ENCODE measurements at regions not wholly inside any gene's neighbourhood (a gene's known extent, or its start where the extent isn't known, plus 50 kb on each side); places are given as distances from the start of the nearest gene placed in this dataset.

DNA sequence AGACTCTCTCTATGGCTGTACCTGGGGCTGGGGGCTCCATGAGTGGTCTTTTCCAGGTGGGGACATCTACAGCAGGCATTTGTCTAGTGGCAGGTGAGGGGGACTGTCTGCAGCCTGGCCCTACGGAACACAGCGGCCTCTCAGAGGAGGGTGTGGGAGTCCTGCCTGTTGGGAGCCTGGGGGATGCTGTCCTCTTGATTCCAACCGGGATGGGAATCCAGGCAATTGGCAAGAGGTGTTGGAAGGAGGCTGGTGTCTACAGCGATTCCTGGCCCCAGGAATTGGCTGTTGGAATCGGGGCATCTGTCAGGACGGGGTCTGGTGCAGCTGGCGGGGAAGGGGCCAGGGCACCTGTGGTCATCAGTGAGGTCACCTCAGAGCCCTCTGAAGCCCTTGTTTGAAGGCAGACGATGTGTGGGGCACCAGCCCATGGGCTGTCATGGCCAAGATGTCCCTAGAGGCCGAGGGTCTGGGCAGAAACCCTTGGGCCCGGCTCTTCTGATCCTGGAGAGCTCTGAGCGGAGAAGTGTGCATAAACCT is 386.3 kb downstream of the TMEM121 start:
- TF ChIP-seq RFX5 (IDR thresholded peaks at IDR 0.05), result no peak
- no peak for TF ChIP-seq POLR2A (IDR thresholded peaks at IDR 0.05; ENCODE audit: low read length)
- TF ChIP-seq, protein P1, sequence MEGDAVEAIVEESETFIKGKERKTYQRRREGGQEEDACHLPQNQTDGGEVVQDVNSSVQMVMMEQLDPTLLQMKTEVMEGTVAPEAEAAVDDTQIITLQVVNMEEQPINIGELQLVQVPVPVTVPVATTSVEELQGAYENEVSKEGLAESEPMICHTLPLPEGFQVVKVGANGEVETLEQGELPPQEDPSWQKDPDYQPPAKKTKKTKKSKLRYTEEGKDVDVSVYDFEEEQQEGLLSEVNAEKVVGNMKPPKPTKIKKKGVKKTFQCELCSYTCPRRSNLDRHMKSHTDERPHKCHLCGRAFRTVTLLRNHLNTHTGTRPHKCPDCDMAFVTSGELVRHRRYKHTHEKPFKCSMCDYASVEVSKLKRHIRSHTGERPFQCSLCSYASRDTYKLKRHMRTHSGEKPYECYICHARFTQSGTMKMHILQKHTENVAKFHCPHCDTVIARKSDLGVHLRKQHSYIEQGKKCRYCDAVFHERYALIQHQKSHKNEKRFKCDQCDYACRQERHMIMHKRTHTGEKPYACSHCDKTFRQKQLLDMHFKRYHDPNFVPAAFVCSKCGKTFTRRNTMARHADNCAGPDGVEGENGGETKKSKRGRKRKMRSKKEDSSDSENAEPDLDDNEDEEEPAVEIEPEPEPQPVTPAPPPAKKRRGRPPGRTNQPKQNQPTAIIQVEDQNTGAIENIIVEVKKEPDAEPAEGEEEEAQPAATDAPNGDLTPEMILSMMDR (IDR thresholded peaks at IDR 0.05), result no peak
- no peak for TF ChIP-seq RAD21 (conservative IDR thresholded peaks at IDR 0.05 in 1 of 2, IDR thresholded peaks at IDR 0.05 in 1 of 2)
- no peak for TF ChIP-seq USF2 (IDR thresholded peaks at IDR 0.05)
- TF ChIP-seq SREBF2 (IDR thresholded peaks at IDR 0.05), result no peak
- TF ChIP-seq HMGXB4 (CRISPR knock-in tag; IDR thresholded peaks at IDR 0.05; ENCODE audit: borderline replicate concordance), result no peak
- TF ChIP-seq CBX2 (IDR thresholded peaks at IDR 0.05; ENCODE audit: borderline replicate concordance, low read depth), result no peak
- TF ChIP-seq BHLHE40 (IDR thresholded peaks at IDR 0.05; ENCODE audit: low read depth, low read length), result no peak
- no peak for TF ChIP-seq HDAC2 (IDR thresholded peaks at IDR 0.05)
- TF ChIP-seq, protein P2, sequence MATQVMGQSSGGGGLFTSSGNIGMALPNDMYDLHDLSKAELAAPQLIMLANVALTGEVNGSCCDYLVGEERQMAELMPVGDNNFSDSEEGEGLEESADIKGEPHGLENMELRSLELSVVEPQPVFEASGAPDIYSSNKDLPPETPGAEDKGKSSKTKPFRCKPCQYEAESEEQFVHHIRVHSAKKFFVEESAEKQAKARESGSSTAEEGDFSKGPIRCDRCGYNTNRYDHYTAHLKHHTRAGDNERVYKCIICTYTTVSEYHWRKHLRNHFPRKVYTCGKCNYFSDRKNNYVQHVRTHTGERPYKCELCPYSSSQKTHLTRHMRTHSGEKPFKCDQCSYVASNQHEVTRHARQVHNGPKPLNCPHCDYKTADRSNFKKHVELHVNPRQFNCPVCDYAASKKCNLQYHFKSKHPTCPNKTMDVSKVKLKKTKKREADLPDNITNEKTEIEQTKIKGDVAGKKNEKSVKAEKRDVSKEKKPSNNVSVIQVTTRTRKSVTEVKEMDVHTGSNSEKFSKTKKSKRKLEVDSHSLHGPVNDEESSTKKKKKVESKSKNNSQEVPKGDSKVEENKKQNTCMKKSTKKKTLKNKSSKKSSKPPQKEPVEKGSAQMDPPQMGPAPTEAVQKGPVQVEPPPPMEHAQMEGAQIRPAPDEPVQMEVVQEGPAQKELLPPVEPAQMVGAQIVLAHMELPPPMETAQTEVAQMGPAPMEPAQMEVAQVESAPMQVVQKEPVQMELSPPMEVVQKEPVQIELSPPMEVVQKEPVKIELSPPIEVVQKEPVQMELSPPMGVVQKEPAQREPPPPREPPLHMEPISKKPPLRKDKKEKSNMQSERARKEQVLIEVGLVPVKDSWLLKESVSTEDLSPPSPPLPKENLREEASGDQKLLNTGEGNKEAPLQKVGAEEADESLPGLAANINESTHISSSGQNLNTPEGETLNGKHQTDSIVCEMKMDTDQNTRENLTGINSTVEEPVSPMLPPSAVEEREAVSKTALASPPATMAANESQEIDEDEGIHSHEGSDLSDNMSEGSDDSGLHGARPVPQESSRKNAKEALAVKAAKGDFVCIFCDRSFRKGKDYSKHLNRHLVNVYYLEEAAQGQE (IDR thresholded peaks at IDR 0.05), result no peak
- TF ChIP-seq NR3C1 (IDR thresholded peaks at IDR 0.05), result no peak
- TF ChIP-seq JUN (IDR thresholded peaks at IDR 0.05), result no peak
